Uterus (tissue), 3 donors: ENCODE measurements at regions not wholly inside any gene's neighbourhood (a gene's known extent, or its start where the extent isn't known, plus 50 kb on each side); places are given as distances from the start of the nearest gene placed in this dataset.
"Not testable (repeated sequence)": the region's sequence is repeated elsewhere in the genome, so short reads cannot be mapped to it uniquely, and the experiment has no call there.

Experiments used
- DNase-seq, 2 donors: peaks; one replicate each; pipeline ENCODE4 v3.0.0-alpha.2; 2019 to 2020
- H3K27ac ChIP-seq, 2 donors: fragments of 200-600 bp; sonication (generic); 1 replicate in 1 of 2; 2 replicates in 1 of 2; pipeline ENCODE4 v1.5.1; 2016 to 2018
- H3K27me3 ChIP-seq, 2 donors: fragments of 200-600 bp; sonication (generic); one replicate each; pipeline ENCODE4 v1.5.1; 2018 to 2019; ENCODE audit warnings: control low read depth in 1 of 2
- H3K36me3 ChIP-seq, 2 donors: fragments of 200-600 bp; sonication (generic); one replicate each; pipeline ENCODE4 v1.5.1; 2019; ENCODE audit warnings: control low read depth in 1 of 2
- H3K4me1 ChIP-seq, 2 donors: fragments of 200-600 bp; sonication (generic); one replicate each; pipeline ENCODE4 v1.5.1; 2018 to 2019; ENCODE audit warnings: control low read depth in 1 of 2
- H3K4me3 ChIP-seq, 2 donors: fragments of 200-600 bp; sonication (generic); 1 replicate in 1 of 2; 2 replicates in 1 of 2; pipeline ENCODE4 v1.5.1; 2018 to 2019; ENCODE audit warnings: mild to moderate bottlenecking in 1 of 2
- H3K9me3 ChIP-seq, 2 donors: fragments of 200-600 bp; sonication (generic); one replicate each; pipeline ENCODE4 v1.5.1; 2019; ENCODE audit warnings: control low read depth in 1 of 2
- POLR2A ChIP-seq, 2 donors: fragments of 450-650 bp; IDR thresholded peaks; one replicate each; pipeline ENCODE4 v1.6.1; 2016; ENCODE audit warnings: antibody characterized with exemption in 2 of 2, mild to moderate bottlenecking in 1 of 2, moderate library complexity in 1 of 2
- intact Hi-C: fragments of 100-400 bp; cut with DNase I; formaldehyde crosslinking; loops from one replicate; pipeline ENCODE4 v1.15.1; 2023; ENCODE audit warnings: low total_unique reads
- TF ChIP-seq, protein P1 (sequence below), 4 experiments: fragments of 200-600 bp in 2 of 4; fragments of 450-650 bp in 2 of 4; sonication (generic) in 2 of 4; IDR thresholded peaks; one replicate each; pipeline ENCODE4 v1.5.1; 2016 to 2019; ENCODE audit warnings: antibody characterized with exemption in 4 of 4, mild to moderate bottlenecking in 2 of 4, moderate library complexity in 1 of 4
- donor health status: DM: yes; HTN: yes; CAD: no.

GRCh38 chrX:140633105-140633504 lies 76.5 kb upstream of the LINC00632 start:
- intact Hi-C loops, H3K9me3 ChIP-seq, H3K4me1 ChIP-seq, H3K27me3 ChIP-seq, H3K4me3 ChIP-seq, H3K36me3 ChIP-seq, DNase-seq, H3K27ac ChIP-seq: not testable (repeated sequence)

DNA sequence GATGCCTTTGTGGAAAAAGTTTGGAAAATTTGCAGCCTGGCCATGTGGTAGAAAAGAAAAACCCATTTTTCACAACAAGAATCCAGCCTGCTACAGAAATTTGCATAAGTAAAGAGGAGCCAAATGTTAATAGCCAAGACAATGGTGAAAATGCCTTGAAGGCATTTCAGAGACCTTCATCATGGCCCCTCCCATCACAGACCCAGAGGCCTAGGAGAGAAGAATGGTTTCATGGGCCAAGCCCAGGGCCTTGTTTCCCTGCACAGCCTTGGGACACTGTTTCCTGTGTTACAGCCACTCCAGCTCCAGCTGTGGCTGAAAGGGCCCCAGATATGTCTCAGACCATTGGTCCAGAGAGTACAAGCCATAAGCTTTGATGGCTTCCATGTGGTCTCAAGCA lies 101.4 kb upstream of the LINC00632 start:
- intact Hi-C loops = no loop called here
- H3K27me3 ChIP-seq = no peaks in the 10 kb centered on the region
- TF ChIP-seq, protein P1, sequence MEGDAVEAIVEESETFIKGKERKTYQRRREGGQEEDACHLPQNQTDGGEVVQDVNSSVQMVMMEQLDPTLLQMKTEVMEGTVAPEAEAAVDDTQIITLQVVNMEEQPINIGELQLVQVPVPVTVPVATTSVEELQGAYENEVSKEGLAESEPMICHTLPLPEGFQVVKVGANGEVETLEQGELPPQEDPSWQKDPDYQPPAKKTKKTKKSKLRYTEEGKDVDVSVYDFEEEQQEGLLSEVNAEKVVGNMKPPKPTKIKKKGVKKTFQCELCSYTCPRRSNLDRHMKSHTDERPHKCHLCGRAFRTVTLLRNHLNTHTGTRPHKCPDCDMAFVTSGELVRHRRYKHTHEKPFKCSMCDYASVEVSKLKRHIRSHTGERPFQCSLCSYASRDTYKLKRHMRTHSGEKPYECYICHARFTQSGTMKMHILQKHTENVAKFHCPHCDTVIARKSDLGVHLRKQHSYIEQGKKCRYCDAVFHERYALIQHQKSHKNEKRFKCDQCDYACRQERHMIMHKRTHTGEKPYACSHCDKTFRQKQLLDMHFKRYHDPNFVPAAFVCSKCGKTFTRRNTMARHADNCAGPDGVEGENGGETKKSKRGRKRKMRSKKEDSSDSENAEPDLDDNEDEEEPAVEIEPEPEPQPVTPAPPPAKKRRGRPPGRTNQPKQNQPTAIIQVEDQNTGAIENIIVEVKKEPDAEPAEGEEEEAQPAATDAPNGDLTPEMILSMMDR (IDR thresholded peaks at IDR 0.05) = no peak
- TF ChIP-seq POLR2A (IDR thresholded peaks at IDR 0.05) = no peak
- no peak overlapping the region for H3K4me3 ChIP-seq
- no peak overlapping the region for H3K27ac ChIP-seq
- no peaks in the 10 kb centered on the region for H3K9me3 ChIP-seq
- H3K36me3 ChIP-seq = no peaks in the 10 kb centered on the region
- DNase-seq = no peak
- no peaks in the 10 kb centered on the region for H3K4me1 ChIP-seq

- Histone ChIP-seq H3K27ac (no peak overlapping the region), H3K4me3 (no peak overlapping the region), H3K27me3 (no peaks in the 10 kb centered on the region), H3K9me3 (no peaks in the 10 kb centered on the region), H3K36me3 (no peaks in the 10 kb centered on the region), H3K4me1 (no peaks in the 10 kb centered on the region)
- intact Hi-C loops = no loop called here
- DNase-seq = no peak
- TF ChIP-seq, protein P1 (IDR thresholded peaks at IDR 0.05) = no peak
- TF ChIP-seq POLR2A (IDR thresholded peaks at IDR 0.05) = no peak
These were observed 97.3 kb upstream of the SOX3 start for GRCh38 chrX:140602140-140602539.

DNA sequence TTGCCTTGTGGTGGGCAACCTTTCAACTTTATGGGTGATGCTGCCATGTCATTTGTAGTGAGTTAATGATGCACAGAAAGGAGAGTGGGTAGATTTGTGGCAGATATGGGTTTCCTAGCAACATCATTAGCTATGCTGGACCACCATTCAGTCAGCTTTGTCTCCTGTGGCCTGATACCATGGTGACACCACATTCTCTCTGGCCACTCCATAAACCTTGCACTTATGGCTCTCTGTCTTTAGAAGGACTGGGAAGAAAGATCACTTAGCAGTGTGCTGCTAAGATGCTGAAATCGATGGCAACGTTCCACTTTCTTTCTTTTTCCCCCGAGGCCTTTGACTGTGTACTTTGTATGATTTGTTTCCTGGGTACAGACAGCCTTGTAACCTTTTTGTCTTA lies 95.0 kb upstream of the SOX3 start:
- Histone ChIP-seq H3K27ac (no peak overlapping the region), H3K9me3 (no peaks in the 10 kb centered on the region), H3K4me3 (no peak overlapping the region), H3K36me3 (no peaks in the 10 kb centered on the region), H3K4me1 (no peaks in the 10 kb centered on the region), H3K27me3 (no peaks in the 10 kb centered on the region)
- DNase-seq = no peak
- no peak for TF ChIP-seq POLR2A (IDR thresholded peaks at IDR 0.05)
- TF ChIP-seq, protein P1 (IDR thresholded peaks at IDR 0.05) = no peak
- intact Hi-C loops = no loop called here

- H3K9me3 ChIP-seq = no peaks in the 10 kb centered on the region
These were observed 84.8 kb upstream of the SOX3 start for GRCh38 chrX:140589657-140590056.

More at GRCh38 chrX:140589657-140590056, 84.8 kb upstream of the SOX3 start:
- Histone ChIP-seq H3K4me3 (no peak overlapping the region), H3K27me3 (no peaks in the 10 kb centered on the region), H3K27ac (no peak overlapping the region), H3K36me3 (no peaks in the 10 kb centered on the region), H3K4me1 (no peaks in the 10 kb centered on the region)
- intact Hi-C loops = no loop called here
- DNase-seq = no peak
- TF ChIP-seq, protein P1 (IDR thresholded peaks at IDR 0.05) = no peak
- TF ChIP-seq POLR2A (IDR thresholded peaks at IDR 0.05) = no peak
